ENCODE measurements at regions not wholly inside any gene's neighbourhood (a gene's known extent, or its start where the extent isn't known, plus 50 kb on each side); places are given as distances from the start of the nearest gene placed in this dataset.

DNA sequence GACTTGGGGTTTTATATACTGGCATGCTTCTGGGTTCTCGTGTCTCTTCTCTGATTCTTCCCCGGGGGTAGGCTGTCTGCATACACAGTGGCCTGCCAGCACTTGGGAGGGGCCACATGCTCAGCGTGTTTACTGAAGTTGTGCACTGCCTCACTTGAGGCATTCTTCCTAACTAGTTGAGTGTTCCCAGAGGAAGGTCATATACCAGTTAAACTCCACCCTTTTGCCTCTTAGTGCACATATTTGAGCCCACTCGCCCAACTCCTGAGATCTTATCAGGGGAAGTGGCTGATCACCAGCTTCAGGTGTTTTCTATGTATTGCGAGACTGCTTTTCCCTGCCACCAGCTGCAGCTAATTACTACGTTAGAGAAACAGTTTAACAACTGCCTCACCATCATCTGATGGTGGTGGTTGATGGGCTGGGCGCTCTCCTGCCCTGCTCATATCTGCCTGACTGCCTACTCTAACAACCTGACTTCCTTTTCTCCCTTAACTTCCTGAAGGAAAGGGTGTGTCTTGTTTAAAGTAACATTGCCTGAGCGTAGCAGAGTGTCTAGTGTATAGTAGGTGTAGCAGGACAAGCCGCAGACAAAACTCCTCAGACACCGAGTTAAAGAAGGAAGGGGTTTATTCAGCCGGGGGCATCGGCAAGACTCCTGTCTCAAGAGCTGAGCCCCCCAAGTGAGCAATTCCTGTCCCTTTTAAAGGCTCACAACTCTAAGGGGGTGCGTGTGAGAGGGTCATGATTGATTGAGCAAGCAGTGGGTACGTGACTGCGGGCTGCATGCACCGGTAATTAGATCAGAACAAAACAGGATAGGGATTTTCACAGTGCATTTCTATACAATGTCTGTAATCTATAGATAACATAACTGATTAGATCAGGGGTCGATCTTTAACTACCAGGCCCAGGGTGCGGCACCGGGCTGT is 60.1 kb upstream of the CLINT1 start:
- Histone ChIP-seq H2AFZ (ENCODE audit: low read depth, low read length) (peak overlapping the region; percentile 64), H3K4me2 (ENCODE audit: insufficient read depth, low read length) (peak overlapping the region; percentile 57), H3K27ac (ENCODE audit: low read length) (peak overlapping the region; percentile 95), H3K4me1 (ENCODE audit: insufficient read depth, low read length) (peaks cover 42% of the 10 kb centered on the region), H4K20me1 (ENCODE audit: insufficient read depth, low read length) (no peaks in the 10 kb centered on the region), H3K27me3 (ENCODE audit: insufficient read depth, low read length, poor library complexity) (no peaks in the 10 kb centered on the region), H3K79me2 (ENCODE audit: insufficient read depth, low read length) (no peaks in the 10 kb centered on the region), H3K9ac (ENCODE audit: low read depth, low read length) (peak overlapping the region; percentile 56), H3K36me3 (ENCODE audit: insufficient read depth, low read length) (no peaks in the 10 kb centered on the region), H3K4me3 (ENCODE audit: low read depth in 1 of 2, low read length in 2 of 2) (peak overlapping the region in 1 of 2 experiments; percentile 28; a peak in 2 of 4 replicates), H3K9me3 (ENCODE audit: insufficient read depth, low read length, severe bottlenecking) (no peaks in the 10 kb centered on the region)
- DNase-seq = peak; percentile 83
- peak; percentile 85 for ATAC-seq (ENCODE audit: insufficient read depth, low read depth)
- TF ChIP-seq, protein P1, sequence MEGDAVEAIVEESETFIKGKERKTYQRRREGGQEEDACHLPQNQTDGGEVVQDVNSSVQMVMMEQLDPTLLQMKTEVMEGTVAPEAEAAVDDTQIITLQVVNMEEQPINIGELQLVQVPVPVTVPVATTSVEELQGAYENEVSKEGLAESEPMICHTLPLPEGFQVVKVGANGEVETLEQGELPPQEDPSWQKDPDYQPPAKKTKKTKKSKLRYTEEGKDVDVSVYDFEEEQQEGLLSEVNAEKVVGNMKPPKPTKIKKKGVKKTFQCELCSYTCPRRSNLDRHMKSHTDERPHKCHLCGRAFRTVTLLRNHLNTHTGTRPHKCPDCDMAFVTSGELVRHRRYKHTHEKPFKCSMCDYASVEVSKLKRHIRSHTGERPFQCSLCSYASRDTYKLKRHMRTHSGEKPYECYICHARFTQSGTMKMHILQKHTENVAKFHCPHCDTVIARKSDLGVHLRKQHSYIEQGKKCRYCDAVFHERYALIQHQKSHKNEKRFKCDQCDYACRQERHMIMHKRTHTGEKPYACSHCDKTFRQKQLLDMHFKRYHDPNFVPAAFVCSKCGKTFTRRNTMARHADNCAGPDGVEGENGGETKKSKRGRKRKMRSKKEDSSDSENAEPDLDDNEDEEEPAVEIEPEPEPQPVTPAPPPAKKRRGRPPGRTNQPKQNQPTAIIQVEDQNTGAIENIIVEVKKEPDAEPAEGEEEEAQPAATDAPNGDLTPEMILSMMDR (IDR thresholded peaks at IDR 0.05; ENCODE audit: borderline replicate concordance, extremely low read depth, low read length, poor library complexity, severe bottlenecking) = no peak
- TF ChIP-seq EZH2 (IDR thresholded peaks at IDR 0.05; ENCODE audit: borderline replicate concordance, low read depth, low read length, severe bottlenecking) = no peak

DNA sequence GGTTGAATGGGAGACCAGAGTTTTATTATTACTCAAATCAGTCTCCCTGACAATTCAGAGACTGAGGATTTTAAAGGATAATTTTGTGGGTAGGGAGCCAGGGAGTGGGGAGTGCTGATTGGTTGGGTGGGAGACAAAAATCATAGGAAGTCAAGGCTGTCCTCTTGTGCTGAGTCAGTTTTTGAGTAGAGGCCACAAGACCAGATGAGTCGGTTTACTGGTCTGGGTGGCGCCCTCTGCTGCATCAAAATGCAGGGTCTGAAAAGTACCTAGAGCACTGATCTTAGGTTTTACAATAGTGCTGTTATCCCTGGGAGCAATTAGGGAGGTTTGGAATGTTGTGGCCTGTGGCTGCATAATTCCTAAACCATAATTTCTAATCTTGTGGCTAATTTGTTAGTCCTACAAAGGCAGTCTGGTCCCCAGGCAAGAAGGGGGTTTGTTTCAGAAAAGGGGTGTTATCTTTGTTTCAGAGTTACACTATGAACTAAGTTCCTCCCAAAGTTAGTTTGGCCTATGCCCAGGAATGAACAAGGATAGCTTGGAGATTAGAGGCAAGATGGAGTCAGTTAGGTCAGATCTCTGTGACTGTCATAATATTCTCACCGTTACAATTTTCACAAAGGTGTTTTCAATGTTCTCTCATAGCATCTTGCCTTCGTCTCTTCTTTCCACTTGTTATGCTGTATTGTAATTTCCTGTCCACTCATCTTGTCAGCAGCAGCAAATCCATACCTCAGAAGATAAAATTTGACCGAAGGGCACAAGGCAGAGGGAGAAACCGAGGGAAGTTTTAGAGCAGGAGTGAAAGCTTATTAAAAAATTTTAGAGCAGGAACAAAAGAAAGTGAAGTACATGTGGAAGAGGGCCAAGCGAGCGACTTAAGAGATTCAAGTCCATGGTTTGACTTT is 59.2 kb upstream of the CLINT1 start:
- H3K27me3 ChIP-seq (ENCODE audit: insufficient read depth, low read length, poor library complexity) = no peaks in the 10 kb centered on the region
- H3K36me3 ChIP-seq (ENCODE audit: insufficient read depth, low read length) = no peaks in the 10 kb centered on the region
- peak overlapping the region; percentile 57 for H3K4me2 ChIP-seq (ENCODE audit: insufficient read depth, low read length)
- H4K20me1 ChIP-seq (ENCODE audit: insufficient read depth, low read length) = no peaks in the 10 kb centered on the region
- H3K4me3 ChIP-seq (ENCODE audit: low read depth in 1 of 2, low read length in 2 of 2) = peak overlapping the region in 1 of 2 experiments; percentile 28; a peak in 1 of 4 replicates
- DNase-seq = peak; percentile 81
- H3K9ac ChIP-seq (ENCODE audit: low read depth, low read length) = peak overlapping the region; percentile 56
- H3K27ac ChIP-seq (ENCODE audit: low read length) = peak overlapping the region; percentile 95
- H2AFZ ChIP-seq (ENCODE audit: low read depth, low read length) = peak overlapping the region; percentile 64
- H3K79me2 ChIP-seq (ENCODE audit: insufficient read depth, low read length) = no peaks in the 10 kb centered on the region
- H3K9me3 ChIP-seq (ENCODE audit: insufficient read depth, low read length, severe bottlenecking) = no peaks in the 10 kb centered on the region
- peak; percentile 56 for ATAC-seq (ENCODE audit: insufficient read depth, low read depth)
- TF ChIP-seq, protein P1 (IDR thresholded peaks at IDR 0.05; ENCODE audit: borderline replicate concordance, extremely low read depth, low read length, poor library complexity, severe bottlenecking) = peak; percentile 85
- no peak for TF ChIP-seq EZH2 (IDR thresholded peaks at IDR 0.05; ENCODE audit: borderline replicate concordance, low read depth, low read length, severe bottlenecking)
- H3K4me1 ChIP-seq (ENCODE audit: insufficient read depth, low read length) = peaks cover 42% of the 10 kb centered on the region

DNA sequence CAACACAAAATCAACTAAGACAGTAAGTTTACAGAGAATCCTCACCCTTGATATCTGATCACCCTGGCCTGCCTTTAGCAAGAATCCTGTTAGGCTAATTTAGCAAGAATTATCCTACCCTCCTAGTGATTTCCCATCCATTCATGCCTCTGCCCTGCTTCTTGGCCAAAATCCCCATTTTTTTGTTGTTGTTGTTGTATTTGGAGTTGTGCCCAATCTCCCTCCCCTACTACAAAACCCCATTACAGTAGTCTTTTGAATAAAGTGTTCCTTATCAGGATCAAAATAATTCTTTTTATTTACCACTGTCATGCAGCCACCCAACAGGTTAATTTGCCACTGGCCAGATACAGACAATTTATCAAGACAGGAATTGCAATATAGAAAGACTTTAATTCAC is 58.5 kb upstream of the CLINT1 start:
- peak overlapping the region; percentile 57 for H3K4me2 ChIP-seq (ENCODE audit: insufficient read depth, low read length)
- peak overlapping the region; percentile 95 for H3K27ac ChIP-seq (ENCODE audit: low read length)
- H3K4me3 ChIP-seq (ENCODE audit: low read depth in 1 of 2, low read length in 2 of 2) = no peak overlapping the region
- H3K9ac ChIP-seq (ENCODE audit: low read depth, low read length) = peak overlapping the region; percentile 56
- no peaks in the 10 kb centered on the region for H4K20me1 ChIP-seq (ENCODE audit: insufficient read depth, low read length)
- H2AFZ ChIP-seq (ENCODE audit: low read depth, low read length) = peak overlapping the region; percentile 5; the same call in 1 of the 2 replicates
- H3K4me1 ChIP-seq (ENCODE audit: insufficient read depth, low read length) = peaks cover 42% of the 10 kb centered on the region
- H3K9me3 ChIP-seq (ENCODE audit: insufficient read depth, low read length, severe bottlenecking) = no peaks in the 10 kb centered on the region
- TF ChIP-seq, protein P1 (IDR thresholded peaks at IDR 0.05; ENCODE audit: borderline replicate concordance, extremely low read depth, low read length, poor library complexity, severe bottlenecking) = no peak
- no peak for TF ChIP-seq EZH2 (IDR thresholded peaks at IDR 0.05; ENCODE audit: borderline replicate concordance, low read depth, low read length, severe bottlenecking)
- no peaks in the 10 kb centered on the region for H3K79me2 ChIP-seq (ENCODE audit: insufficient read depth, low read length)
- DNase-seq (no peak), ATAC-seq (ENCODE audit: insufficient read depth, low read depth) (no peak)
- no peaks in the 10 kb centered on the region for H3K27me3 ChIP-seq (ENCODE audit: insufficient read depth, low read length, poor library complexity)
- H3K36me3 ChIP-seq (ENCODE audit: insufficient read depth, low read length) = no peaks in the 10 kb centered on the region
